ENCODE measurements at regions not wholly inside any gene's neighbourhood (a gene's known extent, or its start where the extent isn't known, plus 50 kb on each side); places are given as distances from the start of the nearest gene placed in this dataset.

GRCh38 chrX:22325096-22325495 lies 52.4 kb downstream of the CBLL2 start:
- Mint-ChIP-seq H3K27ac (ENCODE audit: unreplicated experiment) (no peak overlapping the region), H3K4me1 (ENCODE audit: unreplicated experiment) (no peaks in the 10 kb centered on the region), H3K4me3 (ENCODE audit: unreplicated experiment) (no peak overlapping the region), H3K36me3 (ENCODE audit: low read depth, unreplicated experiment) (no peaks in the 10 kb centered on the region), H3K27me3 (ENCODE audit: unreplicated experiment) (peaks cover 1% of the 10 kb centered on the region), H3K9me3 (ENCODE audit: unreplicated experiment) (no peaks in the 10 kb centered on the region)
- no peak for DNase-seq (ENCODE audit: low spot score)
- TF ChIP-seq CTCF (IDR thresholded peaks at IDR 0.05; ENCODE audit: unreplicated experiment): no peak

GRCh38 chrX:22329783-22330182 lies 57.1 kb downstream of the CBLL2 start:
- Mint-ChIP-seq H3K27me3 (ENCODE audit: unreplicated experiment) (no peaks in the 10 kb centered on the region), H3K36me3 (ENCODE audit: low read depth, unreplicated experiment) (no peaks in the 10 kb centered on the region), H3K4me1 (ENCODE audit: unreplicated experiment) (no peaks in the 10 kb centered on the region), H3K4me3 (ENCODE audit: unreplicated experiment) (no peak overlapping the region), H3K9me3 (ENCODE audit: unreplicated experiment) (no peaks in the 10 kb centered on the region), H3K27ac (ENCODE audit: unreplicated experiment) (no peak overlapping the region)
- TF ChIP-seq CTCF (IDR thresholded peaks at IDR 0.05; ENCODE audit: unreplicated experiment): no peak
- no peak for DNase-seq (ENCODE audit: low spot score)

- Mint-ChIP-seq H3K4me1 (ENCODE audit: unreplicated experiment) (no peaks in the 10 kb centered on the region), H3K9me3 (ENCODE audit: unreplicated experiment) (no peaks in the 10 kb centered on the region), H3K4me3 (ENCODE audit: unreplicated experiment) (no peak overlapping the region), H3K36me3 (ENCODE audit: low read depth, unreplicated experiment) (no peaks in the 10 kb centered on the region), H3K27ac (ENCODE audit: unreplicated experiment) (no peak overlapping the region), H3K27me3 (ENCODE audit: unreplicated experiment) (no peaks in the 10 kb centered on the region)
- TF ChIP-seq CTCF (IDR thresholded peaks at IDR 0.05; ENCODE audit: unreplicated experiment): no peak
- DNase-seq (ENCODE audit: low spot score): no peak
These were observed 66.0 kb downstream of the CBLL2 start for GRCh38 chrX:22338740-22339139.

- Mint-ChIP-seq H3K27me3 (ENCODE audit: unreplicated experiment) (no peaks in the 10 kb centered on the region), H3K4me3 (ENCODE audit: unreplicated experiment) (no peak overlapping the region), H3K4me1 (ENCODE audit: unreplicated experiment) (no peaks in the 10 kb centered on the region), H3K36me3 (ENCODE audit: low read depth, unreplicated experiment) (no peaks in the 10 kb centered on the region), H3K9me3 (ENCODE audit: unreplicated experiment) (no peaks in the 10 kb centered on the region), H3K27ac (ENCODE audit: unreplicated experiment) (no peak overlapping the region)
- TF ChIP-seq CTCF (IDR thresholded peaks at IDR 0.05; ENCODE audit: unreplicated experiment): no peak
- no peak for DNase-seq (ENCODE audit: low spot score)
These were observed 66.7 kb downstream of the CBLL2 start for GRCh38 chrX:22339459-22339858.

DNA sequence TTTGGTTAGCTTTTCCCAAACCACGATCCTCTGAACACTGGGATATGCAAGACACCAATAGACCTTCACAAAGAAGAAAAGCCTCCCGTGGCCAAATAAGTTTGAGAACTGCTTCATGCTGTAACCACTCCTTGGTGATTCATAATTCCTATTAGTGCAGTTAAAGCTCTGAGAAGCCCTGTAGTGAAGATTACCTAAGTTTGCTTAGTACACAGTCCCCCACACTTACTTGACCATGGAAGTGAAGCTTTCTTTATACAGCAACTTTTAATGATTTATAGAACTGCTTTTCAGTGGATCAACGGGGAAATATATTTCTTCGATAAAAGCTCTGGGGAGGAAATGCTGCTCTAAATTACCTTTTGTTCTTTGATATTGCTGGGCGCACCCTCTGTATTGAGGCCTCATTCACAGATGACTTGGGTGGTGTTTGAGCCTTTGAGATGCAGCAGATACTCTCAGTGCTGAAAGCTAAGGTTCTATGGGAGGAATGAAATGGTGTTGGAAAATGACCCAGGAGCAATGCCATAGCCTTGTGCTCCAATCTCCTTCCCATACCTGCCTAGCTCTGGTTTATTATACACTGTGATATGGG lies 67.4 kb downstream of the CBLL2 start:
- no peaks in the 10 kb centered on the region for H3K4me1 Mint-ChIP-seq (ENCODE audit: unreplicated experiment)
- H3K27ac Mint-ChIP-seq (ENCODE audit: unreplicated experiment): no peak overlapping the region

More for the DNA sequence above, 67.4 kb downstream of the CBLL2 start:
- Mint-ChIP-seq H3K27me3 (ENCODE audit: unreplicated experiment) (no peaks in the 10 kb centered on the region), H3K4me3 (ENCODE audit: unreplicated experiment) (no peak overlapping the region), H3K36me3 (ENCODE audit: low read depth, unreplicated experiment) (no peaks in the 10 kb centered on the region), H3K9me3 (ENCODE audit: unreplicated experiment) (no peaks in the 10 kb centered on the region)
- TF ChIP-seq CTCF (IDR thresholded peaks at IDR 0.05; ENCODE audit: unreplicated experiment): no peak
- no peak for DNase-seq (ENCODE audit: low spot score)

All from endothelial cell (in vitro differentiated cells).